SK-N-SH (cell line): ENCODE measurements at regions not wholly inside any gene's neighbourhood (a gene's known extent, or its start where the extent isn't known, plus 50 kb on each side); places are given as distances from the start of the nearest gene placed in this dataset.
A peak's percentile ranks its signal among the peaks of the same experiment; 100 is the strongest.

Source experiments
- CTCF ChIA-PET: fragments of 300-600, 350-600 bp; formaldehyde crosslinking; extraction: SDS; loops from one replicate; lab custom pipeline; 2021; lab: Yijun Ruan, JAX
- POLR2A ChIA-PET: fragments of 350-600 bp; sonication (Branson Sonifier 250); formaldehyde crosslinking; extraction: SDS; loops from one replicate; lab custom pipeline; 2020; ENCODE audit warnings: antibody characterized with exemption, inconsistent platforms; lab: Yijun Ruan, JAX
- DNase-seq: peaks from one replicate; pipeline ENCODE4 v3.0.0; 2012
- H2AFZ ChIP-seq: fragments of 200-600 bp; sonication (generic); 2 replicates; pipeline ENCODE4 v1.8.1; 2016; ENCODE audit warnings: antibody characterized with exemption, mild to moderate bottlenecking, low read depth
- H3F3A ChIP-seq: fragments of 200-600 bp; sonication (generic); replicated peaks from 2 replicates; pipeline ENCODE3; 2016; ENCODE audit warnings: antibody characterized with exemption, mild to moderate bottlenecking; ENCODE audit not compliant: insufficient read depth
- H3K27ac ChIP-seq, 2 experiments: fragments of 200-500 bp in 1 of 2; fragments of 200-600 bp in 1 of 2; sonication (Bioruptor generic) in 1 of 2; sonication (generic), shearing (Covaris generic) in 1 of 2; 2 replicates each; pipeline versions ENCODE4 v1.5.1 to v1.6.1; 2014 to 2016; ENCODE audit warnings: low read depth in 2 of 2, inconsistent platforms in 1 of 2, low read length in 1 of 2, mild to moderate bottlenecking in 1 of 2, mixed read lengths in 1 of 2
- H3K27me3 ChIP-seq: fragments of 200-600 bp; sonication (generic), shearing (Covaris generic); 2 replicates; pipeline ENCODE4 v1.6.1; 2016; ENCODE audit warnings: mixed run types; ENCODE audit not compliant: insufficient read depth
- H3K36me3 ChIP-seq, 2 experiments: fragments of 200-500 bp in 1 of 2; fragments of 200-600 bp in 1 of 2; sonication (Bioruptor generic) in 1 of 2; sonication (generic) in 1 of 2; replicated peaks in 1 of 2; 2 replicates each; pipeline versions ENCODE3 to v1.5.1; 2014 to 2016; ENCODE audit warnings: low read length in 1 of 2, mild to moderate bottlenecking in 1 of 2; ENCODE audit not compliant: insufficient read depth in 2 of 2, control insufficient read depth in 1 of 2
- H3K4me1 ChIP-seq, 2 experiments: fragments of 200-500 bp in 1 of 2; fragments of 200-600 bp in 1 of 2; sonication (Bioruptor generic) in 1 of 2; sonication (generic), shearing (Covaris generic) in 1 of 2; 2 replicates each; pipeline versions ENCODE4 v1.5.1 to v1.6.1; 2014 to 2016; ENCODE audit warnings: low read depth in 1 of 2, low read length in 1 of 2, mixed run types in 1 of 2; ENCODE audit not compliant: insufficient read depth in 2 of 2, control insufficient read depth in 1 of 2
- H3K4me2 ChIP-seq: fragments of 200-600 bp; sonication (generic), shearing (Covaris generic); 2 replicates; pipeline ENCODE4 v1.6.1; 2017; ENCODE audit warnings: mixed run types
- H3K4me3 ChIP-seq, 2 experiments: fragments of 200-500 bp in 1 of 2; fragments of 200-600 bp in 1 of 2; sonication (Bioruptor generic) in 1 of 2; sonication (generic), shearing (Covaris generic) in 1 of 2; 2 replicates each; pipeline versions ENCODE4 v1.5.1 to v1.8.1; 2014 to 2016; ENCODE audit warnings: low read depth in 2 of 2, inconsistent platforms in 1 of 2, low read length in 1 of 2, mild to moderate bottlenecking in 1 of 2, mixed read lengths in 1 of 2, moderate library complexity in 1 of 2
- H3K79me2 ChIP-seq: fragments of 200-600 bp; sonication (generic); 2 replicates; pipeline ENCODE4 v1.8.1; 2017; ENCODE audit warnings: mild to moderate bottlenecking; ENCODE audit not compliant: insufficient read depth
- H3K9ac ChIP-seq: fragments of 200-600 bp; sonication (generic); 2 replicates; pipeline ENCODE4 v1.6.1; 2017; ENCODE audit warnings: mixed run types
- H3K9me2 ChIP-seq: fragments of 200-600 bp; sonication (generic); 2 replicates; pipeline ENCODE4 v1.6.1; 2017; ENCODE audit warnings: mixed run types
- H3K9me3 ChIP-seq: fragments of 200-600 bp; sonication (generic); 2 replicates; pipeline ENCODE4 v1.6.1; 2017; ENCODE audit warnings: mixed run types, mild to moderate bottlenecking, moderate library complexity
- H4K20me1 ChIP-seq: fragments of 200-600 bp; sonication (generic); 2 replicates; pipeline ENCODE4 v1.6.1; 2017; ENCODE audit warnings: mild to moderate bottlenecking, mixed run types; ENCODE audit not compliant: insufficient read depth
- CHD2 ChIP-seq: fragments of 150-350 bp; IDR thresholded peaks from 2 replicates; pipeline ENCODE4 v1.6.1; 2018; ENCODE audit warnings: low read length; ENCODE audit not compliant: partially characterized antibody
- CTCF ChIP-seq: fragments of 200-600 bp; sonication (generic); IDR thresholded peaks from 2 replicates; pipeline ENCODE4 v1.6.1; 2017; ENCODE audit warnings: antibody characterized with exemption, mild to moderate bottlenecking, moderate library complexity
- ELF1 ChIP-seq: IDR thresholded peaks from 2 replicates; pipeline ENCODE4 v1.4.0; 2012
- EP300 ChIP-seq, 2 experiments: IDR thresholded peaks; 2 replicates each; pipeline versions ENCODE4 v1.4.0 to v1.6.1; 2012; ENCODE audit warnings: borderline replicate concordance in 1 of 2, low read depth in 1 of 2, low read length in 1 of 2
- EZH2phosphoT487 ChIP-seq: fragments of 200-600 bp; sonication (generic); IDR thresholded peaks from 2 replicates; pipeline ENCODE4 v1.6.1; 2017; ENCODE audit warnings: low read depth, mixed run types, mild to moderate bottlenecking, antibody characterized with exemption, moderate library complexity, borderline replicate concordance
- FOSL2 ChIP-seq: IDR thresholded peaks from 2 replicates; pipeline ENCODE4 v1.4.0; 2012; ENCODE audit warnings: low read depth, mild to moderate bottlenecking, moderate library complexity, borderline replicate concordance
- FOXM1 ChIP-seq: IDR thresholded peaks from 2 replicates; pipeline ENCODE4 v1.4.0; 2012; ENCODE audit warnings: low read depth, mild to moderate bottlenecking
- GABPA ChIP-seq: IDR thresholded peaks from 2 replicates; pipeline ENCODE4 v1.4.0; 2012; ENCODE audit warnings: low read depth, mild to moderate bottlenecking
- GATA2 ChIP-seq: sonication (generic); formaldehyde crosslinking; IDR thresholded peaks from 2 replicates; pipeline ENCODE4 v1.5.0; 2020; ENCODE audit warnings: mild to moderate bottlenecking, missing genetic modification reagents
- IRF3 ChIP-seq: fragments of 150-350 bp; IDR thresholded peaks from 2 replicates; pipeline ENCODE4 v1.6.1; 2016; ENCODE audit warnings: mild to moderate bottlenecking, low read depth, low read length
- JUND ChIP-seq: IDR thresholded peaks from 2 replicates; pipeline ENCODE4 v1.4.0; 2012
- MAX ChIP-seq: IDR thresholded peaks from 2 replicates; pipeline ENCODE4 v1.4.0; 2012; ENCODE audit warnings: low read depth
- MXI1 ChIP-seq: IDR thresholded peaks from 2 replicates; pipeline ENCODE4 v1.6.1; 2012; ENCODE audit warnings: mild to moderate bottlenecking, low read depth, low read length, improper control_type of control experiment
- NFIC ChIP-seq: IDR thresholded peaks from 2 replicates; pipeline ENCODE4 v1.4.0; 2012; ENCODE audit warnings: borderline replicate concordance
- NRF1 ChIP-seq: IDR thresholded peaks from 2 replicates; pipeline ENCODE4 v1.6.1; 2012; ENCODE audit warnings: low read depth, mild to moderate bottlenecking, low read length
- PBX3 ChIP-seq: IDR thresholded peaks from 2 replicates; pipeline ENCODE4; 2012
- POLR2AphosphoS5 ChIP-seq: IDR thresholded peaks from 2 replicates; pipeline ENCODE4 v1.6.1; 2012; ENCODE audit warnings: low read depth, low read length
- RAD21 ChIP-seq: IDR thresholded peaks from 2 replicates; pipeline ENCODE4 v1.6.1; 2012; ENCODE audit warnings: mild to moderate bottlenecking, low read length
- RCOR1 ChIP-seq: fragments of 150-350 bp; IDR thresholded peaks from 2 replicates; pipeline ENCODE4 v1.6.1; 2017; ENCODE audit warnings: antibody characterized with exemption, low read length
- RXRA ChIP-seq: IDR thresholded peaks from 2 replicates; pipeline ENCODE4 v1.4.0; 2012; ENCODE audit warnings: low read depth, mild to moderate bottlenecking, borderline replicate concordance
- SIN3A ChIP-seq: IDR thresholded peaks from 2 replicates; pipeline ENCODE4 v1.6.1; 2012; ENCODE audit warnings: low read depth, mild to moderate bottlenecking, low read length, moderate library complexity, borderline replicate concordance
- SMC3 ChIP-seq: IDR thresholded peaks from 2 replicates; pipeline ENCODE4 v1.6.1; 2012; ENCODE audit warnings: low read depth, low read length, improper control_type of control experiment
- TAF1 ChIP-seq: IDR thresholded peaks from 2 replicates; pipeline ENCODE4 v1.6.1; 2012; ENCODE audit warnings: low read depth, mild to moderate bottlenecking, low read length, moderate library complexity, borderline replicate concordance
- TCF12 ChIP-seq: IDR thresholded peaks from 2 replicates; pipeline ENCODE4 v1.4.0; 2012
- TEAD4 ChIP-seq: IDR thresholded peaks from 2 replicates; pipeline ENCODE4 v1.4.0; 2012; ENCODE audit warnings: mild to moderate bottlenecking, borderline replicate concordance; ENCODE audit not compliant: insufficient read depth
- USF2 ChIP-seq: fragments of 150-350 bp; IDR thresholded peaks from 2 replicates; pipeline ENCODE4 v1.6.1; 2017; ENCODE audit warnings: antibody characterized with exemption, low read length, low read depth, borderline replicate concordance
- YY1 ChIP-seq: IDR thresholded peaks from 2 replicates; pipeline ENCODE4 v1.4.0; 2012; ENCODE audit warnings: low read depth, mild to moderate bottlenecking
- ZBTB33 ChIP-seq: IDR thresholded peaks from 2 replicates; pipeline ENCODE4 v1.4.0; 2012; ENCODE audit warnings: low read depth, borderline replicate concordance
- WGBS: methylation state at CpG from one replicate; pipeline ENCODE4 v1.1.6; 2017; ENCODE audit warnings: low lambda C conversion rate; 5-methylcytosine and 5-hydroxymethylcytosine counted together

GRCh38 chr4:128338634-128339355 is 51.2 kb upstream of the PGRMC2 start:
- H3K9me2 ChIP-seq = no peaks in the 10 kb centered on the region
- H3K9ac ChIP-seq = no peak overlapping the region
- no peaks in the 10 kb centered on the region for H3K36me3 ChIP-seq
- peak overlapping the region; percentile 50 for H3K4me2 ChIP-seq
- H4K20me1 ChIP-seq = no peaks in the 10 kb centered on the region
- CTCF ChIA-PET = interaction anchor here (1.9 kb wide), 1 partner anchor 11 kb away, joined by 5 read pairs; no protein-coding TSS in a partner anchor
- H3K27ac ChIP-seq = peak overlapping the region; percentile 65 to 74; a peak in 3 of 4 replicates
- DNase-seq = no peak
- no peak overlapping the region for H3K4me3 ChIP-seq
- H2AFZ ChIP-seq = no peak overlapping the region
- peaks cover 0 to 12% of the 10 kb centered on the region in 2 experiments; a peak in 3 of 4 replicates for H3K4me1 ChIP-seq
- peaks cover 20% of the 10 kb centered on the region for H3F3A ChIP-seq
- 58% methylated on average over 4 of the region's 4 CpGs for WGBS
- H3K9me3 ChIP-seq = no peaks in the 10 kb centered on the region
- POLR2A ChIA-PET = no interaction called here
- no peaks in the 10 kb centered on the region for H3K27me3 ChIP-seq
- H3K79me2 ChIP-seq = no peaks in the 10 kb centered on the region
- peak; percentile 76 for TF ChIP-seq MAX
- peak; percentile 87 for TF ChIP-seq NFIC
- no peak for TF ChIP-seq RCOR1
- TF ChIP-seq IRF3 = no peak
- no peak for TF ChIP-seq CHD2
- no peak for TF ChIP-seq NRF1
- TF ChIP-seq YY1 = no peak
- no peak for TF ChIP-seq TAF1
- no peak for TF ChIP-seq GATA2 (CRISPR knock-in tag)
- peak; percentile 98 for TF ChIP-seq TCF12
- TF ChIP-seq EZH2phosphoT487 = no peak
- peak; percentile 78 for TF ChIP-seq FOXM1
- no peak for TF ChIP-seq ZBTB33
- peak; percentile 41 to 98; a peak in 3 of 4 replicates for TF ChIP-seq EP300 (IDR thresholded peaks at IDR 0.05; ENCODE audit: borderline replicate concordance in 1 of 2, low read depth in 1 of 2, low read length in 1 of 2)
- TF ChIP-seq CTCF = no peak
- peak; percentile 91 for TF ChIP-seq RXRA
- TF ChIP-seq SMC3 = no peak
- peak; percentile 39; the same call in 1 of the 2 replicates for TF ChIP-seq ELF1
- TF ChIP-seq FOSL2 = peak; percentile 92
- peak; percentile 96 for TF ChIP-seq PBX3
- peak; percentile 96 for TF ChIP-seq JUND
- peak; percentile 60; the same call in 1 of the 2 replicates for TF ChIP-seq SIN3A
- TF ChIP-seq MXI1 = no peak
- TF ChIP-seq POLR2AphosphoS5 = peak; percentile 92
- TF ChIP-seq USF2 = no peak
- TF ChIP-seq GABPA = no peak
- TF ChIP-seq RAD21 = no peak
- TF ChIP-seq TEAD4 = peak; percentile 96
